Ectodermal cell (in vitro differentiated cells): ENCODE measurements at regions not wholly inside any gene's neighbourhood (a gene's known extent, or its start where the extent isn't known, plus 50 kb on each side); places are given as distances from the start of the nearest gene placed in this dataset.

Experiments
- H3K27ac ChIP-seq: 2 replicates; pipeline ENCODE4 v1.7.0; 2013; ENCODE audit warnings: mild to moderate bottlenecking, low read depth, low read length; ENCODE audit not compliant: insufficient read depth, poor library complexity, severe bottlenecking
- H3K27me3 ChIP-seq: 2 replicates; pipeline ENCODE4 v1.7.0; 2013; ENCODE audit warnings: mild to moderate bottlenecking, low read length; ENCODE audit not compliant: insufficient read depth, control insufficient read depth, poor library complexity, severe bottlenecking
- H3K36me3 ChIP-seq: one replicate; pipeline ENCODE4 v1.7.0; 2013; ENCODE audit warnings: low read length; ENCODE audit not compliant: control insufficient read depth, insufficient read depth
- H3K4me1 ChIP-seq: one replicate; pipeline ENCODE4 v1.7.0; 2013; ENCODE audit warnings: low read length; ENCODE audit not compliant: control insufficient read depth, insufficient read depth
- H3K4me3 ChIP-seq: 2 replicates; pipeline ENCODE4 v1.7.0; 2013; ENCODE audit warnings: low read depth, low read length, control low read depth; ENCODE audit not compliant: insufficient read depth
- H3K9me3 ChIP-seq: 2 replicates; pipeline ENCODE4 v1.7.0; 2013; ENCODE audit warnings: mild to moderate bottlenecking, low read length, moderate library complexity; ENCODE audit not compliant: control insufficient read depth
- whole genome bisulfite sequencing, 2 experiments: methylation state at CpG; one replicate each; pipeline ENCODE4 v1.1.7; 2013; ENCODE audit warnings: missing lambda C conversion rate in 2 of 2; 5-methylcytosine and 5-hydroxymethylcytosine counted together

GRCh38 chr2:8514796-8515758 lies 166.8 kb upstream of the ID2 start:
- H3K27me3 ChIP-seq: no peaks in the 10 kb centered on the region
- H3K4me3 ChIP-seq: no peak overlapping the region
- no peak overlapping the region for H3K27ac ChIP-seq
- no peaks in the 10 kb centered on the region for H3K9me3 ChIP-seq
- H3K4me1 ChIP-seq: no peaks in the 10 kb centered on the region
- WGBS, 2 experiments: 90 to 92% methylated on average over 14 of the region's 14 CpGs
- no peaks in the 10 kb centered on the region for H3K36me3 ChIP-seq

GRCh38 chr2:8515864-8516533 lies 165.9 kb upstream of the ID2 start:
- no peaks in the 10 kb centered on the region for H3K9me3 ChIP-seq
- H3K4me3 ChIP-seq: no peak overlapping the region
- no peaks in the 10 kb centered on the region for H3K4me1 ChIP-seq
- 92% methylated on average over 5 of the region's 5 CpGs for WGBS, 2 experiments
- H3K27me3 ChIP-seq: no peaks in the 10 kb centered on the region
- H3K27ac ChIP-seq: no peak overlapping the region
- H3K36me3 ChIP-seq: no peaks in the 10 kb centered on the region

- WGBS, 2 experiments: 85% methylated on average over 16 of the region's 16 CpGs
- H3K27ac ChIP-seq: no peak overlapping the region
- H3K4me1 ChIP-seq: no peaks in the 10 kb centered on the region
- no peak overlapping the region for H3K4me3 ChIP-seq
- H3K9me3 ChIP-seq: no peaks in the 10 kb centered on the region
- H3K36me3 ChIP-seq: no peaks in the 10 kb centered on the region
- no peaks in the 10 kb centered on the region for H3K27me3 ChIP-seq
Measured at GRCh38 chr2:8517850-8518498, 163.9 kb upstream of the ID2 start.

GRCh38 chr2:8518979-8519668 lies 162.7 kb upstream of the ID2 start:
- H3K27ac ChIP-seq: no peak overlapping the region
- no peaks in the 10 kb centered on the region for H3K9me3 ChIP-seq
- 88 to 90% methylated on average over 8 of the region's 8 CpGs for WGBS, 2 experiments

GRCh38 chr2:8520791-8521344 lies 161.0 kb upstream of the ID2 start:
- Histone ChIP-seq H3K4me1 (no peaks in the 10 kb centered on the region), H3K27me3 (no peaks in the 10 kb centered on the region)
- WGBS, 2 experiments: 89 to 92% methylated on average over 5 of the region's 5 CpGs

More at GRCh38 chr2:8518979-8519668, 162.7 kb upstream of the ID2 start:
- H3K4me1 ChIP-seq: no peaks in the 10 kb centered on the region
- no peaks in the 10 kb centered on the region for H3K36me3 ChIP-seq
- no peak overlapping the region for H3K4me3 ChIP-seq
- no peaks in the 10 kb centered on the region for H3K27me3 ChIP-seq

GRCh38 chr2:8522687-8523086 lies 159.2 kb upstream of the ID2 start:
- no peaks in the 10 kb centered on the region for H3K9me3 ChIP-seq
- H3K4me1 ChIP-seq: no peaks in the 10 kb centered on the region
- H3K4me3 ChIP-seq: no peak overlapping the region
- no peaks in the 10 kb centered on the region for H3K27me3 ChIP-seq
- 92 to 93% methylated on average over 2 of the region's 2 CpGs for WGBS, 2 experiments
- no peaks in the 10 kb centered on the region for H3K36me3 ChIP-seq
- H3K27ac ChIP-seq: no peak overlapping the region

More at GRCh38 chr2:8520791-8521344, 161.0 kb upstream of the ID2 start:
- Histone ChIP-seq H3K9me3 (no peaks in the 10 kb centered on the region), H3K36me3 (no peaks in the 10 kb centered on the region), H3K4me3 (no peak overlapping the region), H3K27ac (no peak overlapping the region)

- no peaks in the 10 kb centered on the region for H3K36me3 ChIP-seq
- no peak overlapping the region for H3K27ac ChIP-seq
- no peaks in the 10 kb centered on the region for H3K9me3 ChIP-seq
- WGBS, 2 experiments: 95 to 96% methylated on average over 9 of the region's 9 CpGs
- H3K4me3 ChIP-seq: no peak overlapping the region
- H3K27me3 ChIP-seq: no peaks in the 10 kb centered on the region
- H3K4me1 ChIP-seq: no peaks in the 10 kb centered on the region
Measured at GRCh38 chr2:8524388-8524787, 157.5 kb upstream of the ID2 start.

- no peak overlapping the region for H3K4me3 ChIP-seq
- no peaks in the 10 kb centered on the region for H3K27me3 ChIP-seq
- WGBS, 2 experiments: 96% methylated on average over 8 of the region's 8 CpGs
- no peak overlapping the region for H3K27ac ChIP-seq
- H3K9me3 ChIP-seq: no peaks in the 10 kb centered on the region
- H3K4me1 ChIP-seq: no peaks in the 10 kb centered on the region
- H3K36me3 ChIP-seq: no peaks in the 10 kb centered on the region
Measured at GRCh38 chr2:8524823-8525222, 157.0 kb upstream of the ID2 start.

GRCh38 chr2:8525236-8525581 lies 156.6 kb upstream of the ID2 start:
- Histone ChIP-seq H3K36me3 (no peaks in the 10 kb centered on the region), H3K4me1 (no peaks in the 10 kb centered on the region), H3K27ac (no peak overlapping the region), H3K27me3 (no peaks in the 10 kb centered on the region), H3K9me3 (no peaks in the 10 kb centered on the region), H3K4me3 (no peak overlapping the region)
- 82 to 90% methylated on average over 7 of the region's 7 CpGs for WGBS, 2 experiments
